Raji (cell line): ENCODE measurements at regions not wholly inside any gene's neighbourhood (a gene's known extent, or its start where the extent isn't known, plus 50 kb on each side); places are given as distances from the start of the nearest gene placed in this dataset.

Experiments
- POLR2A ChIP-seq: IDR thresholded peaks from 2 replicates; pipeline ENCODE4 v1.6.1; 2011; ENCODE audit warnings: low read depth, low read length, control low read depth; ENCODE audit not compliant: insufficient read depth

DNA sequence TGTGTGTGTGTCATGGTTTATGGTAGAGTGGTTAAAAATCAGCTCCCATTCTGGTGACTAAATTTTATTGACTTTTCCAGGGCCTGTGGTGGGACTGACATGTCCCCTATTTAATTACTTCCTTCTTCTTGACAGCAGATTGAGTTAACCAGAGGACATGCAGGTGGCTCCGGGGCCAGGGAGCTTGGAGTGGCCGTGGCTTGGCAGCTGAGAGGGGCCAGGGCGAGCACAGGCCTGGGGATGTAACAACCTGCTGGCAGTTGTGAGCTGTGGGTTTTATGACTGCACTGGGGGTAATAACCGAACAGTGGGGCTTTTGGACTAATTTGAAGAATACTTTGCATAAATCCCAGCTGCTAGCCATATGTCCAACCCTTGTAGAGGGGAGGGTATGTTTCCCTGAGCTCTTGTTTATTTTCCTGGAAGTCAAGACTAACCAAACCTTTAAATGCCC, 186.0 kb downstream of the MID1IP1 start:
- TF ChIP-seq POLR2A = no peak

GRCh38 chrX:38988301-38988700, 187.0 kb downstream of the MID1IP1 start:
- no peak for TF ChIP-seq POLR2A

DNA sequence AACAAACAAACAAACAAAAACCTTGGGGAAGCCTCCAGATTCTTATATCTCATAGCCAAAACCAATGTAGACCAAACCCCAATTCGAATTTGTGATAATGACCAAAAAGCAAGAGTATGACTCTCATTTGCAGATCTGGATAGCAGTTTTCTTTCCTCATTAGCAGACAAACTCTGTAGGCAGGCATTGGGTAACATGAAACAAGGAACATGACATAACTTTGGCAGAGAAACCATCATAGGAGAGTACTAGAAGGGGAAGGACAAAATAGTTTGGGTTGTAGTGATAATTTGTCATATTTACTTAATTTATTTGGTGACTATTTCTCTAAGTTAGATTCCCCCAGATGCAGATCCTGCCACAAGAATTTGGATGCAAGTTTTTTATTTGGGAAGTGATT, 187.8 kb downstream of the MID1IP1 start:
- TF ChIP-seq POLR2A = no peak

DNA sequence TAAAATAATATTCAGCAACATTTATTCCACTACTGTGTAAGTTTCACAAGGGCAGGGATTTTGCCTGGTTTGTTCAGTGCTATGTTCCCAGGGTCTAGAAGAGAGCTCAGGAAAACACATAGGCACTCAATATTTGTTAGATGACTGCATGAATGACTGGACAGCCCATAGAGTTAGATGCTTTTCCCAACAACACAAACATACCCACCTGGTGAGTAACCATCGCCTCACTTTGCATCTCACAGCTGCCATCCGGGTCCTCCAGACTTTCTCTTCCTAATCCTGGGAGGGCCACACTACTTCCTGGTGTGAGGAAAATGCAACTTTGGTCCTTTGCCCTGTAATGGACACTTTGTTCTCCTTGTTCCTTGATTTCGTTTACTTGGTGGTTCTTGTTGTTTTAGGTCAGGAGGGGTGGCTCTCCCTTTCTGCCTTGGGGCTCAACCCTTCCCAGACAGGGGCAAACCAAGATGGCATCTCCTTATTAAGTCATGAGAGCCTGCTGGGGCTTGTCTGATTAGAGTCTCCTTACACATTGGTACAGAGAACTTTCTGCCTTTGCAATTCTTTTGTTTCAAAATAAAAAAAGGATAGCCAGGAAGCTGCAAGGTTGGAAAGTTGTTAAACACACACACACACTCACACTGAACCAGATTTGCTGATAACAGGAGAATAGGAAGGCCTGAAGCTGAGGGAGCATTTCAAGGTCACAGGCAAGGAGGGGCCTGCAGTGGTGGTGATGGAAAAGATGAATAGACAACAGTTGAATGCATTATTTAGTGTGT, 190.6 kb downstream of the MID1IP1 start:
- TF ChIP-seq POLR2A = no peak

DNA sequence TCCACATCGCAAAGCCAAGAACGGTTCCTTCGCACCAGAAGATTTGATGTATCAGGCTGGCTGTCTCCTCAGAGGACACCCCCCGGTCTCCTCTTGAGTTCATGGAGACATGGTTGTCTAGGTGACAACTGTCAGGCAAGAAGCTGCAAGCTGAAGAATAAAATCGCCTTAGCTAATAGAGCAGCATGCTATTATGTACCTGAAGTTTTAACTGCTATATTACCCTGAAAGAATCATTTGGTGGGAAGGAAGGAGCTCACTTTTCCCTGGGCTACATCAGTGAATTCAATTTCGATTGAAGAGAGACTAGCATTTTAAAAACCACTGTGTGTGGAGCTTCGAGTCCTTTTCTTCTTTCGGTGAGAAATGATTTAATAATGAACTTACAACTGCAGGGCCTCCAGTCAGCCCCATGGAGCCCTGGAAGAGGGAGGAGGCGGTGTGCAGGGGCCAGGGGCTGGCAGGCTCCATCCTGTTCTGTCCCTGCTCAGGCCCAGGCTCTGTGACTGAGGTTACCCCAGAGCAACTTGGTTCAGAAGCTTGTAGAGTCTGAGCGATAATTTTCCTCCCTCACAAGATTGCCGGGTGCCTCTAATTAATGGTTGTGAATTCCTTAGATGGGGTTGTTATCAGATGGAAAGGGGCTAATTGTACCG, 191.3 kb downstream of the MID1IP1 start:
- no peak for TF ChIP-seq POLR2A

DNA sequence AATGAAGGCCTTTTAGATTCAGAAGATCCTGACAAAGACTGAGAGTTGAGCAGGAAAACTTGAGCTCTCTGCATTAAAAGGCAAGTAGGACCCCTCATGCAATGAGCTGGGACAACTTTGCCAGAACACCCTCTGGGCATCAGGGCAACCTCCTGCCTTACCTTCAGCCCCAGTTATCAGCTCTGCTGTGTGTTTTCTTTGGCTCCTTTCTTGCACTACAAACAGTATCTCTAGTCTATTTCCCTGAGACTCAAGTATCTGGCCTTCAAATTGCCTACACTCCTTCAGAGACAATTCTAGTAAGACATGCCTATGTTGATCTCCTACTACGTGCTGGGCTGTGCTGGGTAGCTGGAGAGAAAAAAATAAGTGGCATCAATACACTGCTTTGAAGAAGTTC, 192.2 kb downstream of the MID1IP1 start:
- TF ChIP-seq POLR2A = no peak

GRCh38 chrX:38999099-38999498, 197.8 kb downstream of the MID1IP1 start:
- TF ChIP-seq POLR2A = no peak

DNA sequence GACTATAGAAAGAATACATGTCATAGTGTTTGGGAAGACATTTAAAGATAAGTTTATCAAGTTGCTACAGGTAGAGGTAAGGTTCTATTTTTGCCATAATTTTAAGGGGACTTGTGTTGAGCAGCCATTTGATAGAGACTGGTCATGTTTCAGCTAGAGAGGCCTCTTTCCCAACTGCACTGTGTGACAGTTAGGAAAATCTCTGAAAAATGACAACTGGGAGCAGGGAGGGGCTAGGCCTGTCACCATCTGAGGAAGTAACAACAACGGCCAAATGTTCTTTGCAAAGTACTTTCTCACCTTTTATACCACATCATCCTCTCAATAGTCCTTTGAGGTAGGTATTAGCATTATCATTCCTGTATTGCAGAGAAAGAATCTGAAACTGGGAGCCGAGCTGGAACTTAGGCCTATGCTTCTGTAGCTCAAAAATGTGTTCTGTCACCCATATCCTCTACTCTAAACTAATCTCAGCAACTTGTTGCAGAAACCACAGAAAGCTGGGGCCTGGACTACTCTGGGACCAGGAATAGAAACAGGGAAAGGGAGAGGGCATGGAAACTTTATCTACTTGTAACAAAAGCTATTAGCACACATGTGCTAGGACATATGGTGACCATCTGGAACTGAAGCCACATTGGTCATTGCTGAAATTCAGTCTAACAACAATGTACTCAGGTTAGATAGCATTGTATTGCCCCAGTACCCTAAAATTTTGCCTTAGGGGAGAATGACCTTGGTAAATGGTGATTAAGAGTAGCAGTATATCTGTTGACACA, 198.9 kb downstream of the MID1IP1 start:
- TF ChIP-seq POLR2A = no peak

DNA sequence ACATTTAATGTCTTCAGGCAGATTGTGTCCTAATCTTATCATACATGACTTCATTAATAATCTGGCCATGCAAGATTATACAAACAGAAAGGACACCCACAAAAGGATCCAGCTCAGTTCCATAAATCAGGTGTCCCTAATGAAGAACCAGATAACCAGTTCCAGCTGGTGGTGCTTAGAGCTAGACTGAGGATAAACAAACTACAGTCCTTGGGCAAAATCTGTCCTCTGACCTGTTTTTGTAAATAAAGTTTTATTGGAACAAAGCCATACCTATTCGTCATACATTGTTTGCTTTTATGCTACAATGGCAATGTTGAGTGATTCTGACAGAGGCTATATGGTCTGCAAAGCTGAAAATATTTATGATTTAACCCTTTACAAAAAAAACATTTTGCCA, 199.5 kb downstream of the MID1IP1 start:
- TF ChIP-seq POLR2A = no peak

- TF ChIP-seq POLR2A = no peak
Observed at GRCh38 chrX:39002466-39002865, 201.2 kb downstream of the MID1IP1 start.

DNA sequence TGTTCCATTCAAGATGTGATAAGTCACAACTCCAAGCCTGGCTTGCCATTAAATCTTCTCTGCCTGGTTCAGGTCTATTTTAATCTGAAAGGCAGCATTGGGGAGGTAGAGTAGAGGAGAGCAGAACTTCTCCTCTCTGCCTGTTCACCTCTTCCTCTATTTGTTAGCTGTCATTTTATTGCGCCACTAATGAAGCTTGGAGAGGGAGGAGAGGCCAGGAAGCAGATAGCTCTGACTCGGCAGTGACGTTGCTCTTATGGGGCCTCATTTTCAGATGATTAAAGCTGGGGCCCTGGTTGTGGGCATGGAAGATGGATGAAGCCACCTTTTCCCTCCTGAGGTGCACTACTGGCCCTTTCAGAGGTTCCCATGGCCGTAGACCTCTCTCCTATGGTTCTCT, 207.3 kb downstream of the MID1IP1 start:
- TF ChIP-seq POLR2A = no peak

- no peak for TF ChIP-seq POLR2A
Observed at GRCh38 chrX:39011454-39012221, 210.4 kb downstream of the MID1IP1 start.

DNA sequence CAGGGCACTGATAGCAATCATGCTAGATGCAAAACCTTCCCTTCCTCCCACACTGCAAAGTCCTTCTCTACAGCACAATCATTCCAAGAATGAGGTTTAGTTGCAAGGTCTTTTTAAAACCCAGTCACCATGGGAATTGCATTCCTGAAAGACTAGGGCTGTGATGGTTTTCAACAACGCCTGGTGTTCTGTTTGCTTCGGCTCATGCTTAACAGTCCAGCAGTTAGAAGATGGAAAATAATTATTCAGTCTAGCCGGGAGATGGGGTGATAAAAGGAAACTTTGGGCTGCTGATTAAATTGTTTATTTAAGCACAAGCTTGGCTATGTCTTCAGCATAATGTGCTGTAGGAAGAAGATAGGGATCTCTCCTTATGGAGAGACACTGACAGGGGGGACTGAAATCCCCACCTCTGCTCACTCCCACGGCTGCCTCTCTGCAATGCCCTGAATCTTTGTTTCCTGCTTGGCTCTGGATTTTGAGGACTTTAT, 211.4 kb downstream of the MID1IP1 start:
- no peak for TF ChIP-seq POLR2A

DNA sequence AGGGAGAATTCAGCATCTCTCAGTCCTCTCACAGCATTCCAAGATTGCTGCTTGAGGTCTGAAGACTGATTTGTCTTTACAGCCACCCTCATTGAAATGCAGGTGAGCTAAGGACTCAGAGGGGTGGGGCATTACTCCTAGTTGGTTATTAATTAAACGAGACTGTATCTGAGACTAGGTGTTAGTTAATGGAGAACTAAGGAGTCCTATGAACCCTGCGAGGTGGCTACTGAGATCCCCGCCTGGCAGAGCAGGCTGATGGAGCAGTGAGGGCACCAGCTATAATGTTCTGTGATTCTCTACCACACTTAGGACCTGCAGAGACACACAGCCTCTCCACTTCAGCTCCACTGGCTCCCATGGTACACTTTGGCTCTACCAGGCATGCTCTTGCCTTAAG, 215.3 kb downstream of the MID1IP1 start:
- TF ChIP-seq POLR2A = no peak

GRCh38 chrX:39017077-39017476, 215.8 kb downstream of the MID1IP1 start:
- no peak for TF ChIP-seq POLR2A

- no peak for TF ChIP-seq POLR2A
Observed at GRCh38 chrX:39017716-39018115, 216.5 kb downstream of the MID1IP1 start.

GRCh38 chrX:39018541-39018940, 217.3 kb downstream of the MID1IP1 start:
- TF ChIP-seq POLR2A = no peak
